A549 (cell line): ENCODE measurements at regions not wholly inside any gene's neighbourhood (a gene's known extent, or its start where the extent isn't known, plus 50 kb on each side); places are given as distances from the start of the nearest gene placed in this dataset.

Experiments used
- ATAC-seq, 2 experiments: fragments of 200-7000 bp in 1 of 2; fragments of >200 bp in 1 of 2; cut with Nextera tagmentation in 1 of 2; cut with Tn5 transposase in 1 of 2; 3 replicates each; pipeline versions ENCODE4 v1.8.0 to v1.9.1; 2018 to 2020; ENCODE audit warnings: mild to moderate bottlenecking in 1 of 2, moderate library complexity in 1 of 2
- CTCF ChIA-PET: fragments of 300-600 bp; sonication (Branson Sonifier 250); formaldehyde crosslinking; extraction: SDS; loops from one replicate; lab custom pipeline; 2021; ENCODE audit warnings: antibody characterized with exemption, inconsistent platforms; lab: Yijun Ruan, JAX
- POLR2A ChIA-PET: fragments of 350-600 bp; formaldehyde crosslinking; extraction: SDS; loops from one replicate; lab custom pipeline; 2021; ENCODE audit warnings: antibody characterized with exemption, inconsistent platforms; lab: Yijun Ruan, JAX
- DNase-seq, 2 experiments: peaks; one replicate each; pipeline versions ENCODE4 v3.0.0 to v3.0.0-alpha.2; 2011 to 2016; ENCODE audit warnings: low read depth in 1 of 2, low spot score in 1 of 2
- FAIRE-seq: peaks from 2 replicates; lab custom pipeline; 2011; peaks lifted over from hg19 to GRCh38; lab: Jason Lieb, UNC
- H3K27ac ChIP-seq, 2 experiments: fragments of >200 bp; sonication (Bioruptor Twin); formaldehyde crosslinking; 3 replicates each; pipeline ENCODE4 v1.5.1; 2016 to 2017
- H3K4me1 ChIP-seq: fragments of >200 bp; sonication (Bioruptor Twin); formaldehyde crosslinking; 3 replicates; pipeline ENCODE4 v1.6.1; 2016
- H3K4me2 ChIP-seq: fragments of >200 bp; sonication (Bioruptor Twin); formaldehyde crosslinking; 3 replicates; pipeline ENCODE4 v1.6.1; 2016
- H3K4me3 ChIP-seq: fragments of >200 bp; sonication (Bioruptor Twin); formaldehyde crosslinking; 3 replicates; pipeline ENCODE4 v1.5.1; 2016
- H3K9me3 ChIP-seq: fragments of >200 bp; sonication (Bioruptor Twin); formaldehyde crosslinking; 3 replicates; pipeline ENCODE4 v1.6.1; 2016
- BHLHE40 ChIP-seq: IDR thresholded peaks from 2 replicates; pipeline ENCODE4 v1.6.1; 2012; ENCODE audit warnings: low read depth, low read length, inconsistent platforms
- CBX2 ChIP-seq: fragments of 200-600 bp; sonication (generic); IDR thresholded peaks from 2 replicates; pipeline ENCODE4 v1.6.1; 2016; ENCODE audit warnings: low read depth, mild to moderate bottlenecking, borderline replicate concordance
- CEBPB ChIP-seq, 2 experiments: fragments of >200 bp in 1 of 2; sonication (Bioruptor Twin) in 1 of 2; formaldehyde crosslinking in 1 of 2; IDR thresholded peaks; 2 replicates each; pipeline ENCODE4 v1.6.1; 2012 to 2016
- ESRRA ChIP-seq: fragments of 150-350 bp; IDR thresholded peaks from 2 replicates; pipeline ENCODE4 v1.6.1; 2014; ENCODE audit warnings: mild to moderate bottlenecking, low read length, borderline replicate concordance
- FOSL2 ChIP-seq, 2 experiments: fragments of 450-650 bp in 1 of 2; fragments of >200 bp in 1 of 2; sonication (Bioruptor Twin) in 1 of 2; formaldehyde crosslinking; IDR thresholded peaks; 2 replicates each; pipeline versions ENCODE4 v1.5.0 to v1.6.1; 2016 to 2020; ENCODE audit warnings: mild to moderate bottlenecking in 1 of 2, moderate library complexity in 1 of 2
- GATA3 ChIP-seq: IDR thresholded peaks from 2 replicates; pipeline ENCODE4 v1.6.1; 2012; ENCODE audit warnings: borderline replicate concordance
- HDAC2 ChIP-seq: fragments of 200-600 bp; sonication (generic); IDR thresholded peaks from 2 replicates; pipeline ENCODE4 v1.6.1; 2016
- HES2 ChIP-seq: fragments of >200 bp; sonication (Bioruptor Twin); formaldehyde crosslinking; IDR thresholded peaks from 2 replicates; pipeline ENCODE4 v1.6.1; 2016
- JUN ChIP-seq, 2 experiments: fragments of >200 bp; sonication (Bioruptor Twin); formaldehyde crosslinking; IDR thresholded peaks; 2 replicates in 1 of 2; 3 replicates in 1 of 2; pipeline ENCODE4 v1.6.1; 2016 to 2017
- KDM5A ChIP-seq: fragments of 200-600 bp; sonication (generic); IDR thresholded peaks from 2 replicates; pipeline ENCODE4 v1.6.1; 2016; ENCODE audit warnings: antibody characterized with exemption, mild to moderate bottlenecking
- MAFK ChIP-seq: fragments of 450-650 bp; IDR thresholded peaks from 2 replicates; pipeline ENCODE4 v1.6.1; 2014; ENCODE audit not compliant: partially characterized antibody
- MAX ChIP-seq: IDR thresholded peaks from 2 replicates; pipeline ENCODE4 v1.6.1; 2012
- MYC ChIP-seq: IDR thresholded peaks from 2 replicates; pipeline ENCODE4 v1.6.1; 2012; ENCODE audit warnings: mild to moderate bottlenecking, inconsistent platforms, low read length, improper control_type of control experiment, borderline replicate concordance
- NFE2L2 ChIP-seq: fragments of 150-350 bp; conservative IDR thresholded peaks from 2 replicates; pipeline ENCODE4 v1.6.1; 2014; ENCODE audit warnings: low read length
- NPAS2 ChIP-seq: fragments of 250-450 bp; sonication (Bioruptor Pico); IDR thresholded peaks from 2 replicates; pipeline ENCODE4 v1.8.0; 2022; ENCODE audit warnings: mild to moderate bottlenecking, moderate library complexity, borderline replicate concordance
- POLR2A ChIP-seq: IDR thresholded peaks from 2 replicates; pipeline ENCODE4 v1.6.1; 2012; ENCODE audit warnings: mild to moderate bottlenecking, low read length
- RAD21 ChIP-seq, 2 experiments: fragments of >200 bp in 1 of 2; sonication (Bioruptor Twin) in 1 of 2; formaldehyde crosslinking in 1 of 2; IDR thresholded peaks in 1 of 2; conservative IDR thresholded peaks in 1 of 2; 2 replicates in 1 of 2; 3 replicates in 1 of 2; pipeline ENCODE4 v1.6.1; 2012 to 2018; ENCODE audit warnings: inconsistent platforms in 1 of 2
- TFCP2L1 ChIP-seq: fragments of 250-450 bp; sonication (Bioruptor Pico); IDR thresholded peaks from 2 replicates; pipeline ENCODE4 v1.5.0; 2021; ENCODE audit warnings: mild to moderate bottlenecking
- ZFP36 ChIP-seq: fragments of 450-650 bp; IDR thresholded peaks from 2 replicates; pipeline ENCODE4 v1.6.1; 2014; ENCODE audit warnings: borderline replicate concordance; ENCODE audit not compliant: partially characterized antibody
- ZNF302 ChIP-seq: fragments of 250-450 bp; sonication (Bioruptor Pico); IDR thresholded peaks from 2 replicates; pipeline ENCODE4 v1.9.0; 2021; ENCODE audit warnings: inconsistent platforms, mild to moderate bottlenecking, moderate library complexity
- ZSCAN20 ChIP-seq: fragments of 250-450 bp; sonication (Bioruptor Pico); IDR thresholded peaks from 2 replicates; pipeline ENCODE4 v1.8.0; 2022; ENCODE audit warnings: mild to moderate bottlenecking, moderate library complexity
- WGBS: methylation state at CpG from one replicate; pipeline ENCODE4 v1.1.6; 2017; ENCODE audit errors: missing lambda C conversion rate; 5-methylcytosine and 5-hydroxymethylcytosine counted together
- TF ChIP-seq, protein P1 (sequence below): fragments of >200 bp; sonication (Bioruptor Twin); formaldehyde crosslinking; IDR thresholded peaks from 3 replicates; pipeline ENCODE4 v1.6.1; 2016
- TF ChIP-seq, protein P2 (sequence below): IDR thresholded peaks from 2 replicates; pipeline ENCODE4 v1.6.1; 2012
- TF ChIP-seq, protein P3 (sequence below): fragments of 200-600 bp; sonication (generic); IDR thresholded peaks from 2 replicates; pipeline ENCODE4 v1.6.1; 2016; ENCODE audit warnings: antibody characterized with exemption, mild to moderate bottlenecking, moderate library complexity

- CTCF ChIA-PET: interaction anchor here (0.6 to 1.6 kb wide), 4 partner anchors 9 to 198 kb away, joined by 3 to 6 read pairs (median 3); no protein-coding TSS in a partner anchor
- DNase-seq: no peak
Observed at GRCh38 chr22:22951035-22951434, 63.4 kb downstream of the IGLL5 start.

GRCh38 chr22:22952531-22953280, 65.1 kb downstream of the IGLL5 start:
- DNase-seq: no peak
- H3K27ac ChIP-seq: no peak overlapping the region
- H3K4me2 ChIP-seq: no peak overlapping the region
- no peak for TF ChIP-seq KDM5A
- no peak for TF ChIP-seq CBX2
- no peak for TF ChIP-seq MAX
- TF ChIP-seq NFE2L2: no peak
- no peak for TF ChIP-seq TFCP2L1 (CRISPR knock-in tag)
- no peak for TF ChIP-seq CEBPB (IDR thresholded peaks at IDR 0.05)
- TF ChIP-seq HDAC2: no peak
- TF ChIP-seq GATA3: no peak
- TF ChIP-seq, protein P1, sequence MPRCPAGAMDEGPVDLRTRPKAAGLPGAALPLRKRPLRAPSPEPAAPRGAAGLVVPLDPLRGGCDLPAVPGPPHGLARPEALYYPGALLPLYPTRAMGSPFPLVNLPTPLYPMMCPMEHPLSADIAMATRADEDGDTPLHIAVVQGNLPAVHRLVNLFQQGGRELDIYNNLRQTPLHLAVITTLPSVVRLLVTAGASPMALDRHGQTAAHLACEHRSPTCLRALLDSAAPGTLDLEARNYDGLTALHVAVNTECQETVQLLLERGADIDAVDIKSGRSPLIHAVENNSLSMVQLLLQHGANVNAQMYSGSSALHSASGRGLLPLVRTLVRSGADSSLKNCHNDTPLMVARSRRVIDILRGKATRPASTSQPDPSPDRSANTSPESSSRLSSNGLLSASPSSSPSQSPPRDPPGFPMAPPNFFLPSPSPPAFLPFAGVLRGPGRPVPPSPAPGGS: no peak
- no peak for TF ChIP-seq POLR2A
- TF ChIP-seq NPAS2 (CRISPR knock-in tag): no peak
- TF ChIP-seq ESRRA: no peak
- TF ChIP-seq, protein P2, sequence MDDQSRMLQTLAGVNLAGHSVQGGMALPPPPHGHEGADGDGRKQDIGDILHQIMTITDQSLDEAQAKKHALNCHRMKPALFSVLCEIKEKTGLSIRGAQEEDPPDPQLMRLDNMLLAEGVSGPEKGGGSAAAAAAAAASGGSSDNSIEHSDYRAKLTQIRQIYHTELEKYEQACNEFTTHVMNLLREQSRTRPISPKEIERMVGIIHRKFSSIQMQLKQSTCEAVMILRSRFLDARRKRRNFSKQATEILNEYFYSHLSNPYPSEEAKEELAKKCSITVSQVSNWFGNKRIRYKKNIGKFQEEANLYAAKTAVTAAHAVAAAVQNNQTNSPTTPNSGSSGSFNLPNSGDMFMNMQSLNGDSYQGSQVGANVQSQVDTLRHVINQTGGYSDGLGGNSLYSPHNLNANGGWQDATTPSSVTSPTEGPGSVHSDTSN: no peak
- no peak for TF ChIP-seq BHLHE40
- TF ChIP-seq RAD21 (conservative IDR thresholded peaks at IDR 0.05 in 1 of 2, IDR thresholded peaks at IDR 0.05 in 1 of 2): no peak
- ChIA-PET POLR2A (interaction anchor here (0.7 kb wide), 1 partner anchor 604 kb away, joined by 4 read pairs; no protein-coding TSS in a partner anchor), CTCF (interaction anchor here (1.1 to 7.1 kb wide), 4 partner anchors 104 to 488 kb away, joined by 3 to 64 read pairs (median 36); no protein-coding TSS in a partner anchor)
- H3K4me1 ChIP-seq: no peaks in the 10 kb centered on the region
- no peak overlapping the region for H3K4me3 ChIP-seq
- no peaks in the 10 kb centered on the region for H3K9me3 ChIP-seq
- no peak for FAIRE-seq
- no peak for ATAC-seq
- 15% methylated on average over 6 of the region's 6 CpGs for WGBS

More at GRCh38 chr22:22951035-22951434, 63.4 kb downstream of the IGLL5 start:
- FAIRE-seq: no peak
- 30% methylated on average over 3 of the region's 4 CpGs for WGBS
- POLR2A ChIA-PET: no interaction called here
- TF ChIP-seq MYC: no peak
- TF ChIP-seq, protein P3, sequence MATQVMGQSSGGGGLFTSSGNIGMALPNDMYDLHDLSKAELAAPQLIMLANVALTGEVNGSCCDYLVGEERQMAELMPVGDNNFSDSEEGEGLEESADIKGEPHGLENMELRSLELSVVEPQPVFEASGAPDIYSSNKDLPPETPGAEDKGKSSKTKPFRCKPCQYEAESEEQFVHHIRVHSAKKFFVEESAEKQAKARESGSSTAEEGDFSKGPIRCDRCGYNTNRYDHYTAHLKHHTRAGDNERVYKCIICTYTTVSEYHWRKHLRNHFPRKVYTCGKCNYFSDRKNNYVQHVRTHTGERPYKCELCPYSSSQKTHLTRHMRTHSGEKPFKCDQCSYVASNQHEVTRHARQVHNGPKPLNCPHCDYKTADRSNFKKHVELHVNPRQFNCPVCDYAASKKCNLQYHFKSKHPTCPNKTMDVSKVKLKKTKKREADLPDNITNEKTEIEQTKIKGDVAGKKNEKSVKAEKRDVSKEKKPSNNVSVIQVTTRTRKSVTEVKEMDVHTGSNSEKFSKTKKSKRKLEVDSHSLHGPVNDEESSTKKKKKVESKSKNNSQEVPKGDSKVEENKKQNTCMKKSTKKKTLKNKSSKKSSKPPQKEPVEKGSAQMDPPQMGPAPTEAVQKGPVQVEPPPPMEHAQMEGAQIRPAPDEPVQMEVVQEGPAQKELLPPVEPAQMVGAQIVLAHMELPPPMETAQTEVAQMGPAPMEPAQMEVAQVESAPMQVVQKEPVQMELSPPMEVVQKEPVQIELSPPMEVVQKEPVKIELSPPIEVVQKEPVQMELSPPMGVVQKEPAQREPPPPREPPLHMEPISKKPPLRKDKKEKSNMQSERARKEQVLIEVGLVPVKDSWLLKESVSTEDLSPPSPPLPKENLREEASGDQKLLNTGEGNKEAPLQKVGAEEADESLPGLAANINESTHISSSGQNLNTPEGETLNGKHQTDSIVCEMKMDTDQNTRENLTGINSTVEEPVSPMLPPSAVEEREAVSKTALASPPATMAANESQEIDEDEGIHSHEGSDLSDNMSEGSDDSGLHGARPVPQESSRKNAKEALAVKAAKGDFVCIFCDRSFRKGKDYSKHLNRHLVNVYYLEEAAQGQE: no peak
- no peak for TF ChIP-seq MAFK
- TF ChIP-seq JUN (IDR thresholded peaks at IDR 0.05): no peak
- TF ChIP-seq HES2: no peak
- no peak for TF ChIP-seq HDAC2
- no peak for TF ChIP-seq NFE2L2
- TF ChIP-seq FOSL2 (IDR thresholded peaks at IDR 0.05): no peak
- TF ChIP-seq FOSL2 (CRISPR knock-in tag; IDR thresholded peaks at IDR 0.05): no peak
- TF ChIP-seq ZSCAN20: no peak
- TF ChIP-seq BHLHE40: no peak
- TF ChIP-seq ZFP36: no peak
- TF ChIP-seq ZNF302 (CRISPR knock-in tag): no peak
- TF ChIP-seq CBX2: no peak
- ATAC-seq: no peak
- Histone ChIP-seq H3K4me2 (no peak overlapping the region), H3K9me3 (no peaks in the 10 kb centered on the region), H3K4me3 (no peak overlapping the region), H3K4me1 (no peaks in the 10 kb centered on the region), H3K27ac (no peak overlapping the region)
